Neural cell (in vitro differentiated cells): ENCODE measurements at regions not wholly inside any gene's neighbourhood (a gene's known extent, or its start where the extent isn't known, plus 50 kb on each side); places are given as distances from the start of the nearest gene placed in this dataset.

Experiments
- H2AFZ ChIP-seq: fragments of 200-600, 300-800 bp; sonication (generic), shearing (Covaris generic); 2 replicates; pipeline ENCODE4 v1.6.0; 2014; ENCODE audit warnings: low read depth, mild to moderate bottlenecking, antibody characterized with exemption, low read length, moderate library complexity
- H3F3A ChIP-seq: fragments of 200-600 bp; shearing (Covaris generic); 2 replicates; pipeline ENCODE4 v1.6.1; 2016; ENCODE audit warnings: mild to moderate bottlenecking, moderate library complexity, mixed read lengths, antibody characterized with exemption, low read length; ENCODE audit not compliant: insufficient read depth, poor library complexity, severe bottlenecking
- H3K27ac ChIP-seq: fragments of 200-600, 300-800 bp; sonication (generic), shearing (Covaris generic); 2 replicates; pipeline ENCODE4 v1.5.1; 2014; ENCODE audit warnings: mild to moderate bottlenecking, low read length, moderate library complexity
- H3K27me3 ChIP-seq: fragments of 300-800, 200-600 bp; sonication (generic), shearing (Covaris generic); 2 replicates; pipeline ENCODE4 v1.6.0; 2014; ENCODE audit warnings: mild to moderate bottlenecking, low read depth, low read length, moderate library complexity; ENCODE audit not compliant: insufficient read depth
- H3K36me3 ChIP-seq: fragments of 300-800, 200-600 bp; sonication (generic), shearing (Covaris generic); 2 replicates; pipeline ENCODE4 v1.5.1; 2014; ENCODE audit warnings: mild to moderate bottlenecking, antibody characterized with exemption, low read length, moderate library complexity; ENCODE audit not compliant: insufficient read depth
- H3K4me2 ChIP-seq: fragments of 300-800, 200-600 bp; sonication (generic), shearing (Covaris generic); 2 replicates; pipeline ENCODE4 v1.6.0; 2014; ENCODE audit warnings: mild to moderate bottlenecking, low read length
- H3K4me3 ChIP-seq: fragments of 300-800, 200-600 bp; sonication (generic), shearing (Covaris generic); 2 replicates; pipeline ENCODE4 v1.5.1; 2014; ENCODE audit warnings: mild to moderate bottlenecking, low read length, moderate library complexity
- H3K79me2 ChIP-seq: fragments of 200-600 bp; shearing (Covaris generic); replicated peaks from 2 replicates; pipeline ENCODE4 v1.6.0; 2014; ENCODE audit warnings: mild to moderate bottlenecking, low read length, moderate library complexity; ENCODE audit not compliant: insufficient read depth
- H3K9ac ChIP-seq: fragments of 300-800, 200-600 bp; sonication (generic), shearing (Covaris generic); 2 replicates; pipeline ENCODE4 v1.6.1; 2016; ENCODE audit warnings: mild to moderate bottlenecking, low read length, mixed read lengths
- H3K9me2 ChIP-seq: fragments of 200-600 bp; shearing (Covaris generic); 2 replicates; pipeline ENCODE4 v1.6.1; 2016; ENCODE audit warnings: mild to moderate bottlenecking, low read length, mixed read lengths; ENCODE audit not compliant: insufficient read depth
- H3K9me3 ChIP-seq: fragments of 200-600, 300-800 bp; sonication (generic), shearing (Covaris generic); 2 replicates; pipeline ENCODE4 v1.6.1; 2016; ENCODE audit warnings: mild to moderate bottlenecking, mixed run types, low read length, moderate library complexity, mixed read lengths
- H4K20me1 ChIP-seq: fragments of 200-600 bp; shearing (Covaris generic); 2 replicates; pipeline ENCODE4 v1.6.1; 2016; ENCODE audit warnings: mild to moderate bottlenecking, mixed run types; ENCODE audit not compliant: insufficient read depth
- EP300 ChIP-seq: fragments of 450-650 bp; conservative IDR thresholded peaks from 2 replicates; pipeline ENCODE4 v1.6.1; 2014; ENCODE audit warnings: antibody characterized with exemption, mild to moderate bottlenecking, moderate library complexity; ENCODE audit not compliant: poor library complexity, severe bottlenecking
- EZH2 ChIP-seq: fragments of 200-600, 300-800 bp; shearing (Covaris generic), sonication (generic); IDR thresholded peaks from 2 replicates; pipeline ENCODE4 v1.6.1; 2014; ENCODE audit warnings: antibody characterized with exemption, low read length, borderline replicate concordance, mild to moderate bottlenecking; ENCODE audit not compliant: insufficient read depth, poor library complexity, severe bottlenecking
- MXI1 ChIP-seq: fragments of 450-650 bp; conservative IDR thresholded peaks from 2 replicates; pipeline ENCODE4 v1.6.1; 2014; ENCODE audit warnings: antibody characterized with exemption, mild to moderate bottlenecking; ENCODE audit not compliant: poor library complexity, severe bottlenecking
- POLR2AphosphoS5 ChIP-seq: IDR thresholded peaks from 2 replicates; pipeline ENCODE4 v1.6.1; 2012
- RAD21 ChIP-seq: fragments of 450-650 bp; conservative IDR thresholded peaks from 2 replicates; pipeline ENCODE4 v1.6.1; 2014; ENCODE audit warnings: antibody characterized with exemption, mild to moderate bottlenecking, moderate library complexity
- SMC3 ChIP-seq: fragments of 450-650 bp; conservative IDR thresholded peaks from 2 replicates; pipeline ENCODE4 v1.6.1; 2014; ENCODE audit warnings: antibody characterized with exemption, mild to moderate bottlenecking, moderate library complexity; ENCODE audit not compliant: poor library complexity
- TAF1 ChIP-seq: IDR thresholded peaks from 2 replicates; pipeline ENCODE4 v1.6.1; 2012; ENCODE audit warnings: low read depth
- TF ChIP-seq, protein P1 (sequence below): IDR thresholded peaks from 2 replicates; pipeline ENCODE4 v1.6.1; 2012; ENCODE audit warnings: borderline replicate concordance
- TF ChIP-seq, protein P2 (sequence below): fragments of 450-650 bp; IDR thresholded peaks from 2 replicates; pipeline ENCODE4 v1.5.1; 2014; ENCODE audit warnings: antibody characterized with exemption, mild to moderate bottlenecking, moderate library complexity; ENCODE audit not compliant: poor library complexity, severe bottlenecking

DNA sequence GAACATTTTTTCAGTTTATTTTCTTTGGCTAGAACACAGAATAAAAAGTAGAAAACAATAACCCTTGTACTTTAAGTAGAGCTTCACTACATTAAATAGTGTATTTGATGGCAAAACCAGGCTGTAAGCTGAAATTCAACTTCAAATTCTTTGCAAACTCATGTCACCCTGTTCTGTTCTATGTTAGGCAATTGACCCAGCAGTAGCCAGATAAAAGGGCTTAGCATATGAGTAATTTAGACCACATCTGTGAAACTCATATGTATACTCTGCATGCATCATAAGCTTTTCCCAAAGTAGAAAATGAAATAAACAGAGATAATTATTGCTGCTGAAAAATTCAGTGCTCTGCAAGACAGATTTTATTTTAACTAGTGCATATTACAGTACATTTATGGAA is 150.2 kb downstream of the GNAI1 start:
- no peaks in the 10 kb centered on the region for H4K20me1 ChIP-seq

DNA sequence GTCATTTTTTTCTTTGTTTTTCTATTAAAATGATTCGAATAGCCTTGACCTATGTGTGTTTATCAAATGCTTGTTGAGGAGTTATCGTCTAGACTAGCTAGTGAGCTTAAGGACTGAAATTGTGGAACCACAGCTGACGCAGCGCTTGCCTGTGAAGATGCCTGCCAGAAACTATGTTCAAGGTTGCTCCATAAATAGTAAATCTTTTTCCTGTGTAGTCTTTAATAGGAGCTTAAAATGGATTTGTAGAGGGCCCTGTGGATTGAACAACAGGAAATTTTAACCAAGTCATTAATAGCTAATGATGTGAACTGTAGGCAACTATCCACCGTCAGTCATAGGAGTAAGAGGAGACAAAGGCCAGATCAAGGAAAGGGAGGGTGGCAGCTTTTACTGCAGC is 145.1 kb downstream of the GNAI1 start:
- no peak overlapping the region for H3K4me2 ChIP-seq
- H2AFZ ChIP-seq: no peak overlapping the region
- no peaks in the 10 kb centered on the region for H3K36me3 ChIP-seq
- H3K4me3 ChIP-seq: no peak overlapping the region
- no peak overlapping the region for H3K9ac ChIP-seq
- H4K20me1 ChIP-seq: no peaks in the 10 kb centered on the region
- no peaks in the 10 kb centered on the region for H3K27me3 ChIP-seq
- H3K9me2 ChIP-seq: no peaks in the 10 kb centered on the region
- no peaks in the 10 kb centered on the region for H3K9me3 ChIP-seq
- H3K79me2 ChIP-seq: no peaks in the 10 kb centered on the region
- no peak overlapping the region for H3K27ac ChIP-seq
- no peak for TF ChIP-seq EZH2
- TF ChIP-seq SMC3: no peak
- TF ChIP-seq, protein P1, sequence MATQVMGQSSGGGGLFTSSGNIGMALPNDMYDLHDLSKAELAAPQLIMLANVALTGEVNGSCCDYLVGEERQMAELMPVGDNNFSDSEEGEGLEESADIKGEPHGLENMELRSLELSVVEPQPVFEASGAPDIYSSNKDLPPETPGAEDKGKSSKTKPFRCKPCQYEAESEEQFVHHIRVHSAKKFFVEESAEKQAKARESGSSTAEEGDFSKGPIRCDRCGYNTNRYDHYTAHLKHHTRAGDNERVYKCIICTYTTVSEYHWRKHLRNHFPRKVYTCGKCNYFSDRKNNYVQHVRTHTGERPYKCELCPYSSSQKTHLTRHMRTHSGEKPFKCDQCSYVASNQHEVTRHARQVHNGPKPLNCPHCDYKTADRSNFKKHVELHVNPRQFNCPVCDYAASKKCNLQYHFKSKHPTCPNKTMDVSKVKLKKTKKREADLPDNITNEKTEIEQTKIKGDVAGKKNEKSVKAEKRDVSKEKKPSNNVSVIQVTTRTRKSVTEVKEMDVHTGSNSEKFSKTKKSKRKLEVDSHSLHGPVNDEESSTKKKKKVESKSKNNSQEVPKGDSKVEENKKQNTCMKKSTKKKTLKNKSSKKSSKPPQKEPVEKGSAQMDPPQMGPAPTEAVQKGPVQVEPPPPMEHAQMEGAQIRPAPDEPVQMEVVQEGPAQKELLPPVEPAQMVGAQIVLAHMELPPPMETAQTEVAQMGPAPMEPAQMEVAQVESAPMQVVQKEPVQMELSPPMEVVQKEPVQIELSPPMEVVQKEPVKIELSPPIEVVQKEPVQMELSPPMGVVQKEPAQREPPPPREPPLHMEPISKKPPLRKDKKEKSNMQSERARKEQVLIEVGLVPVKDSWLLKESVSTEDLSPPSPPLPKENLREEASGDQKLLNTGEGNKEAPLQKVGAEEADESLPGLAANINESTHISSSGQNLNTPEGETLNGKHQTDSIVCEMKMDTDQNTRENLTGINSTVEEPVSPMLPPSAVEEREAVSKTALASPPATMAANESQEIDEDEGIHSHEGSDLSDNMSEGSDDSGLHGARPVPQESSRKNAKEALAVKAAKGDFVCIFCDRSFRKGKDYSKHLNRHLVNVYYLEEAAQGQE: no peak
- no peak for TF ChIP-seq RAD21
- TF ChIP-seq TAF1: no peak
- TF ChIP-seq, protein P2, sequence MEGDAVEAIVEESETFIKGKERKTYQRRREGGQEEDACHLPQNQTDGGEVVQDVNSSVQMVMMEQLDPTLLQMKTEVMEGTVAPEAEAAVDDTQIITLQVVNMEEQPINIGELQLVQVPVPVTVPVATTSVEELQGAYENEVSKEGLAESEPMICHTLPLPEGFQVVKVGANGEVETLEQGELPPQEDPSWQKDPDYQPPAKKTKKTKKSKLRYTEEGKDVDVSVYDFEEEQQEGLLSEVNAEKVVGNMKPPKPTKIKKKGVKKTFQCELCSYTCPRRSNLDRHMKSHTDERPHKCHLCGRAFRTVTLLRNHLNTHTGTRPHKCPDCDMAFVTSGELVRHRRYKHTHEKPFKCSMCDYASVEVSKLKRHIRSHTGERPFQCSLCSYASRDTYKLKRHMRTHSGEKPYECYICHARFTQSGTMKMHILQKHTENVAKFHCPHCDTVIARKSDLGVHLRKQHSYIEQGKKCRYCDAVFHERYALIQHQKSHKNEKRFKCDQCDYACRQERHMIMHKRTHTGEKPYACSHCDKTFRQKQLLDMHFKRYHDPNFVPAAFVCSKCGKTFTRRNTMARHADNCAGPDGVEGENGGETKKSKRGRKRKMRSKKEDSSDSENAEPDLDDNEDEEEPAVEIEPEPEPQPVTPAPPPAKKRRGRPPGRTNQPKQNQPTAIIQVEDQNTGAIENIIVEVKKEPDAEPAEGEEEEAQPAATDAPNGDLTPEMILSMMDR: no peak
- TF ChIP-seq POLR2AphosphoS5: no peak
- no peak for TF ChIP-seq EP300
- TF ChIP-seq MXI1: no peak
- H3F3A ChIP-seq: no peaks in the 10 kb centered on the region

More for the DNA sequence above, 150.2 kb downstream of the GNAI1 start:
- no peaks in the 10 kb centered on the region for H3K79me2 ChIP-seq
- TF ChIP-seq, protein P1: no peak
- TF ChIP-seq SMC3: no peak
- TF ChIP-seq TAF1: no peak
- TF ChIP-seq EZH2: no peak
- TF ChIP-seq RAD21: no peak
- no peak for TF ChIP-seq MXI1
- no peak for TF ChIP-seq POLR2AphosphoS5
- no peak for TF ChIP-seq EP300
- TF ChIP-seq, protein P2: no peak
- H3K36me3 ChIP-seq: no peaks in the 10 kb centered on the region
- H2AFZ ChIP-seq: no peak overlapping the region
- no peak overlapping the region for H3K4me3 ChIP-seq
- no peaks in the 10 kb centered on the region for H3K9me3 ChIP-seq
- no peaks in the 10 kb centered on the region for H3F3A ChIP-seq
- no peak overlapping the region for H3K27ac ChIP-seq
- H3K27me3 ChIP-seq: no peaks in the 10 kb centered on the region
- H3K9me2 ChIP-seq: no peaks in the 10 kb centered on the region
- no peak overlapping the region for H3K4me2 ChIP-seq
- no peak overlapping the region for H3K9ac ChIP-seq
